AG09319 (cell line): ENCODE measurements at regions not wholly inside any gene's neighbourhood (a gene's known extent, or its start where the extent isn't known, plus 50 kb on each side); places are given as distances from the start of the nearest gene placed in this dataset.

Source experiments
- DNase-seq: peaks from one replicate; pipeline ENCODE4 v3.0.0-alpha.2; 2010; ENCODE audit warnings: low read depth; ENCODE audit errors: extremely low read depth
- TF ChIP-seq, protein P1 (sequence below): IDR thresholded peaks from 2 replicates; pipeline ENCODE4 v1.5.1; 2011; ENCODE audit warnings: low read depth, mild to moderate bottlenecking, inconsistent platforms, low read length, moderate library complexity

DNA sequence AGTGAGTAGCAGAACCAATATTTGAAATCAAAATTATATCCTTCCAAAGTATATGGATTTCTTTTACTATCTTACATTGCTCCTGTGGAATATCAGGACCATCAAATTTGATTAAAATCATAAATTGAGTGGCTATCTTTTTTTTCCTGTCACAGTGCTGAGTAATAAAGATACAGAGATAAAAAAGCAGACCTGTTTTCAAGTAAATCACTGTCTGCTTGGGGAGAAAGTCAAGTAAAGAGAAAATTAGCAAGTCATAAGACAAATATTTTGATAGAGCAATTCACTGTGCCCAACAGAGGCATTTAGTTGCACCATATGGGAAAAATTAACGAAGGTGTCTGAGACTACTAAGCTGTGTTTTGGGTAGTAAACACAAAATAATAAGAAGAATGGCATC lies 933.7 kb downstream of the NTRK3 start:
- TF ChIP-seq, protein P1, sequence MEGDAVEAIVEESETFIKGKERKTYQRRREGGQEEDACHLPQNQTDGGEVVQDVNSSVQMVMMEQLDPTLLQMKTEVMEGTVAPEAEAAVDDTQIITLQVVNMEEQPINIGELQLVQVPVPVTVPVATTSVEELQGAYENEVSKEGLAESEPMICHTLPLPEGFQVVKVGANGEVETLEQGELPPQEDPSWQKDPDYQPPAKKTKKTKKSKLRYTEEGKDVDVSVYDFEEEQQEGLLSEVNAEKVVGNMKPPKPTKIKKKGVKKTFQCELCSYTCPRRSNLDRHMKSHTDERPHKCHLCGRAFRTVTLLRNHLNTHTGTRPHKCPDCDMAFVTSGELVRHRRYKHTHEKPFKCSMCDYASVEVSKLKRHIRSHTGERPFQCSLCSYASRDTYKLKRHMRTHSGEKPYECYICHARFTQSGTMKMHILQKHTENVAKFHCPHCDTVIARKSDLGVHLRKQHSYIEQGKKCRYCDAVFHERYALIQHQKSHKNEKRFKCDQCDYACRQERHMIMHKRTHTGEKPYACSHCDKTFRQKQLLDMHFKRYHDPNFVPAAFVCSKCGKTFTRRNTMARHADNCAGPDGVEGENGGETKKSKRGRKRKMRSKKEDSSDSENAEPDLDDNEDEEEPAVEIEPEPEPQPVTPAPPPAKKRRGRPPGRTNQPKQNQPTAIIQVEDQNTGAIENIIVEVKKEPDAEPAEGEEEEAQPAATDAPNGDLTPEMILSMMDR, result no peak
- no peak for DNase-seq

DNA sequence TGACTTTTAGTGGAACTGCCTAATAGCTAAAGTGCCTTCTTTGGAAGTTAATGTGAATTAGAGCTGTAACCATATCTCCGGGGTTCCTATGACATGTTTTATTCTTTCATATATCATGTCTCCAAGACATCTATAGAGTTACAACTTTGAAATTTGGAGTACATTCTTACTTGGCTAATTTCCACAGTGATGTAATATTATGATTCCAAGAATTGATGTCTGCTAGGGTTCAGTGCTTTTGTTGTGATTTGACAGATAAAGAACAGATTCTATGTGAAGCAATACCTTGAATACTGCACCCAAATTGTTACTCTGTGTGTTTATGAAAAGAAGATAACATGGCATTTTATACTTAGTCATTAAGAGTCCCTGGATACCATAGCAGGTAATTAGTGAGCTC lies 934.3 kb downstream of the NTRK3 start:
- TF ChIP-seq, protein P1, result no peak

DNA sequence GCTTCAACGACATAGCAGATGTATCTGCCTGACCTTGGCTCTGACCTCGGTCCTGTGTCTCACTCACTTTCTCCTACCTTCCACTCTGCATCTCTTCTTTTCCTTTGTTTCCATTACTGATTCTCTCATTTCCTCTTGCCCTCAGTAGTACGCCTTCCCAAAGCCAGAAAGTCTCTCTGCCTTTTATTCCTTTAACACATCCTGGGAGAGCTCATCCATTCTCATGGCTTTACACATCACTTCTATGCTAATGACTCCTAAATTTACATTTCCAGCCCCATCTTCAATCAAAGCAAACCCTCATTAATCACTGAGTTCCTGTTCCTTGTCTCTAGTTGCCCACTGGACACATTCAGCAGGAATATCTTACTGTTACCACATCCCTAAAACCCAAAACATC lies 938.6 kb downstream of the NTRK3 start:
- DNase-seq, result no peak
- TF ChIP-seq, protein P1, result no peak

More for the DNA sequence above, 934.3 kb downstream of the NTRK3 start:
- DNase-seq, result no peak

DNA sequence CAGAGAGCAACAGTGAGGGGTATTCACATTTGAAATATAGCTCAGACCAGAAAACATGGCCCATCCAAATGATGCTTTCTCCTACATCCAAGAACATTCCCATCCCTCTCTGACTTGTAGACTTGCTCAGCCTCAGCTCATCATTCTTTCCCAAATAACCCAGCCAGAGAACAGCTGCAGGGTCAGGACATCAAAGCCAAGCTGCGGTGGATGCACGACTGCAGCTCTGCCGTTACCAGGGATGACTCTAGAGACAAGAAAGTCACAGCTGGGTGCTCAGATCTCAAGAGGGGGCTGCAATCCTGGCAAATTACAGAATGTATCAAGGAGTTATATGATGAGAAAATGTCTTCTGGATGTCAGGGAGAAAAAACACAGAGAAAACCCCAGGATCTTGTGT lies 944.3 kb downstream of the NTRK3 start:
- no peak for DNase-seq
- TF ChIP-seq, protein P1, result no peak

DNA sequence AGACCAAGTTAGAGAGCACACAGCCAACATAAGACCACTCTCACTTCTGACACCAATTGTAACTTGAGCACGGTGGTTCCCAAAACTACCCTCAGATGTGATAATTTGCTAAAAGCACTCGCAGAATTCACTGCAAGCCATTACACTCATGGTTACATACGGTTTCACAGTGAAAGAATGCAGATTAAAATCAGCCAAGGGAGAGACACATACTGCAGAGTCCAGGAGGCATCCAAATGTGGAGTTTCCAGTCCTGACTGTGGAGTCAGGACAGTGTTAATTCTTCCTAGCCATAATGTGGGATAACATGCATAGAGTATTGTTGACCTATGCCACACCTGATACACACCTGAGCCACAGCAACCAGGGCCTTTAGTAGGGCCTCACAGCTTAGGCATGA lies 956.4 kb downstream of the NTRK3 start:
- no peak for DNase-seq
- TF ChIP-seq, protein P1, result no peak

DNA sequence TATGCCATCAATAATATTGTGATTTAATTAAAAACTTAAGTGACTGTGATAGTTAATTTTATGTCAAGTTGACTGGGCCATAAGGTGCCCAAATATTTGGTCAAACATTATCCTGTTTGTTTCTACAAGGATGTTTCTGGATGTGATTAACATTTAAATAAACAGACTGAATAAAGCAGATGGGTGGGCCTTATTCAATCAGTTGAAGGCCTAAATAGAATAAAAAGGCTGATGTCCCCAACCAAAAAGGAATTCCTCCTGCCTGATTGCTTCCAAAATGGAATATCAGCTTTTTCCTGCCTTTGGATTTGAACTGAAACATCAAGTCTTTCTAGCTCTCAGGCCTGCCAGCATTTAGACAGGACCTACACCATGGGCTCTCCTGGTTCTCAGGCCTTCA lies 961.7 kb downstream of the NTRK3 start:
- DNase-seq, result no peak
- TF ChIP-seq, protein P1, result no peak

DNA sequence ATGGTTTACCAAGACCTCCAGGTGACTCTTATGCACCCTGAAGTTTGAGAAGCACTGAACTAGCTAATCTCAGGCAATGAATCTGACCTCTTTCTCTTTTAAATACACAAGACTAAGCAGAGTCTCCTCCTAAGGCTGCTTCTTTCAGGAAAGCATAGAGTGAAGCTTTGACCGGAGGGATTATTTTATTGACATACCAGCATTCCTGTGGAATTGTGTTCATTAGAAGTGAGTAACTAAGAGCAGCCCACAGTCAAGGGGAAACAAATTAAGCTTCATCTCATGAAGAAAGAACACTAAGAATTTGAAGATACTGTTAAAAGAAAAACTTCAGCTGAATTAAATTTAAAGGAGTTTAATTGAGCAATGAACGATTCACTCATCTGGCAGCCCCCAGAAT lies 963.5 kb downstream of the NTRK3 start:
- TF ChIP-seq, protein P1, result no peak
- no peak for DNase-seq
